ENCODE measurements at regions not wholly inside any gene's neighbourhood (a gene's known extent, or its start where the extent isn't known, plus 50 kb on each side); places are given as distances from the start of the nearest gene placed in this dataset.

- ChIA-PET CTCF (no interaction called here), POLR2A (interaction anchor here (0.6 kb wide), 1 partner anchor 130 kb away, joined by 11 read pairs; no protein-coding TSS in a partner anchor)
Observed at GRCh38 chr17:17416400-17417360, 60.1 kb upstream of the MED9 start.

- POLR2A ChIA-PET = no interaction called here
- CTCF ChIA-PET = interaction anchor here (0.6 to 0.8 kb wide), 2 partner anchors 55 to 56 kb away, joined by 3 read pairs; no protein-coding TSS in a partner anchor
Observed at GRCh38 chr17:17417718-17418181, 59.0 kb upstream of the MED9 start.

GRCh38 chr17:17419166-17419565 is 57.6 kb upstream of the MED9 start:
- CTCF ChIA-PET = interaction anchor here (0.7 kb wide), 1 partner anchor 69 kb away, joined by 3 read pairs; no protein-coding TSS in a partner anchor
- POLR2A ChIA-PET = no interaction called here

GRCh38 chr17:17419631-17420030 is 57.2 kb upstream of the MED9 start:
- ChIA-PET CTCF (no interaction called here), POLR2A (no interaction called here)

- POLR2A ChIA-PET = no interaction called here
- CTCF ChIA-PET = no interaction called here
Observed at GRCh38 chr17:17420082-17420481, 56.7 kb upstream of the MED9 start.

- POLR2A ChIA-PET = no interaction called here
- CTCF ChIA-PET = no interaction called here
Observed at GRCh38 chr17:17420561-17421269, 56.1 kb upstream of the MED9 start.

GRCh38 chr17:17421346-17422216 is 55.2 kb upstream of the MED9 start:
- POLR2A ChIA-PET = no interaction called here
- CTCF ChIA-PET = no interaction called here

- ChIA-PET POLR2A (no interaction called here), CTCF (no interaction called here)
Observed at GRCh38 chr17:17422217-17422610, 54.6 kb upstream of the MED9 start.

- ChIA-PET CTCF (no interaction called here), POLR2A (no interaction called here)
Observed at GRCh38 chr17:17422641-17423040, 54.2 kb upstream of the MED9 start.

GRCh38 chr17:17423656-17424055 is 53.1 kb upstream of the MED9 start:
- ChIA-PET POLR2A (no interaction called here), CTCF (no interaction called here)

- ChIA-PET CTCF (interaction anchor here (0.8 to 1.1 kb wide), 2 partner anchors 13 to 72 kb away, joined by 3 read pairs; partner anchors contain the start of gene RASD1), POLR2A (no interaction called here)
Observed at GRCh38 chr17:17424552-17424951, 52.2 kb upstream of the MED9 start.

GRCh38 chr17:17425005-17425404 is 51.8 kb upstream of the MED9 start:
- POLR2A ChIA-PET = no interaction called here
- CTCF ChIA-PET = interaction anchor here (0.8 to 1.1 kb wide), 2 partner anchors 12 to 71 kb away, joined by 3 read pairs; partner anchors contain the start of gene RASD1

GRCh38 chr17:17425591-17425990 is 51.2 kb upstream of the MED9 start:
- POLR2A ChIA-PET = no interaction called here
- CTCF ChIA-PET = no interaction called here

- ChIA-PET POLR2A (no interaction called here), CTCF (no interaction called here)
Observed at GRCh38 chr17:17426184-17426583, 50.6 kb upstream of the MED9 start.

Measured in activated CD8-positive, alpha-beta memory T cell treated with anti-CD3 and anti-CD28 coated beads for 36 hours (primary cell).